ENCODE measurements at regions not wholly inside any gene's neighbourhood (a gene's known extent, or its start where the extent isn't known, plus 50 kb on each side); places are given as distances from the start of the nearest gene placed in this dataset.

- DNase-seq: no peak
Observed at GRCh38 chr4:138028923-138029322, 213.2 kb downstream of the SLC7A11 start.

DNA sequence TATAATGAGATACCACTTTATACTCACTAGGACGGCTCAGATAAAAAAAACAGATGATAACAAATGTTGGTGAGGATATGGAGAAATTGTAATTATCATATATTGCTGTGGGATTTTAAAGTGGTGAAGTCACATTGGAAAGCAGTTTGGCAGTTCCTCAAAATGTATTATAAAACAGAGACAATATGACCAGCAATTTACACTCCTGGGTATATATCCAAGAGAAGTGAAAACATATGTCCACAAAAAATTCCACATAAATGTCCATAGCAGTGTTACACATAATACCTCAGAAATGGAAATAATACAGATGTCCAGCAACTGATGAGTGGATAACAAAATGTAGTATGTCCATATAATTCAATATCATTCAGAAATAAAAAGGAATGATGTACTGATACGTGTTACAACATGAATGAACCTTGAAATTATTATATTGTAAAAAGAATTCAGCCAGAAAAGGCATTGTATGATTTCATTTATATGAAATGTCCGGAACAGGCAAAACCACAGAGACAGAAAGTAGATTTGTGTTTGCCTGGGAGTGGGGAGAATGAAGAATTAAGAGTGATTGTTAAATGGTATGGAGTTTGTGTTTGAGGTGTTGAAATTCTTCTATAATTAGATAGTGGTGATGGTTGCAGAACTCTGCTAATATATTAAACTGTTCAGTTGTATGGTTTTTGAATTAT lies 220.9 kb downstream of the SLC7A11 start:
- DNase-seq: no peak

DNA sequence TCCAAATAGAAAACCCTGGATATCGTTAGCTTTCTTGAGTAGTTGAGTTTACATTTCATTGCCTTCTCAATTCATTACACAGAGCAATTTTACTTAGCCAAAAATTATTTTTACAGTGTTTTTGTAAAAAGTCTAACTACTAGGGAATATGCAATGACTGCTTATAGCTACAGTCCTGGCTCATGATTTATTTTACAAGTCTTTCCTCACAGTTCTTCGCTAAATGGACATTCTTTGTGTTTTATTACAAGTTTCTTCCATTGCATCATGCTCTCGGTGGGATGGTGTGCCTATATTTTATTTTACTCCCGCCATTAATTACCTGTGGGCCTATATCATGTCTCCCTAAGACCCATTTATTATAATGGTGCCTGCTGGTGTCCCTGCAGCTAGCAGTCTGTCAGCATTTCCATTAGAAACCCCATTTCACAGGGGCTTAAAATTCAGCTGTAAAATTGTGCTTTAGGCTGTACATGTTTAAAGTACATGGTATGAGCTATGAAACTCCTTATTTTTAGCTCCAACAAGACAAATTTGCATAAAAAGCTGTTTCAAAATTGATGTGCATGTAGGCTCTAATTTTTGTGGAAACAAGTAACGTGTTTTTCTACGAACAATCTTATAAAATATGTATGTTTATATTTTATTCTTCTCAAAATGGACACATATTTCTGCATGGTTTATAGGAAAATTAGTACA lies 227.4 kb downstream of the SLC7A11 start:
- no peak for DNase-seq

GRCh38 chr4:138013625-138014024 lies 228.5 kb downstream of the SLC7A11 start:
- no peak for DNase-seq

- DNase-seq: no peak
Observed at GRCh38 chr4:138010639-138011038, 231.5 kb downstream of the SLC7A11 start.

DNA sequence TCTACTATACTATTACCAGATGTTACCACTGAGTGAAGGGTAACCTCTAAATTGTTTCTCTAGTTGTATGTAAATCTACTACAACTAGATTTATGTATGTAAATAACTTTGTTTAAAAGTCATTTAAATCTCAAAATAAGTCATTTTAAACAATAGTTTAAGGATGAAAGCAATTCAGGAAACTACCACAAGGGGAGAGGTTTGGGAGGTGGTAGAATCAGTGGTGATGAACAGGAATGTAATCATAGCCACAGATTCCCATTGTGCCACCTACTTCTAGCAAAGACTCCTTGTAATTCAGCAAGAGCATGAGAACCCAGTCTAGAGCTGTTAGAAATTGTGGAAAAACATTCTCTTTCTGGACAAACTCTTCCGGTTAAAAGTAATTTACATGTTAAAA lies 234.6 kb downstream of the SLC7A11 start:
- DNase-seq: no peak

DNA sequence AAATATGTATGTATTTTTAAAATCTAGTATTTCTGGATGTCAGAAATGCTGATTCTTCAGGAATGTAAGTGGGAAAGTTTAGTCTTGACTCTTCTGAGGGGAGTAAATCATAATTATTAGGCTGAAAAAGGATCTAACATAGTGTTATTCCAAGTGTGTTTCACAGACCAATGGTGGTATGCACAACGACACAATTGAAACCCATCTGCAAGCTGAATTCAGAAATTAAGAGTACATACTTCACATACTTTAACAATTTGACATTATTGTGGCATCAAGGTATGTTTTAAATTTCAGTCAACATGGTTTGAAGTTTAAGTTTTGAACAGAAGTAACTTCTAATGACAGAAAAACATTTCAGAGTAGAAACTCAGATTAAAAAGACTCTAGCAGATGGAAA lies 236.7 kb downstream of the SLC7A11 start:
- DNase-seq: no peak

- no peak for DNase-seq
Observed at GRCh38 chr4:138003248-138003647, 238.9 kb downstream of the SLC7A11 start.

DNA sequence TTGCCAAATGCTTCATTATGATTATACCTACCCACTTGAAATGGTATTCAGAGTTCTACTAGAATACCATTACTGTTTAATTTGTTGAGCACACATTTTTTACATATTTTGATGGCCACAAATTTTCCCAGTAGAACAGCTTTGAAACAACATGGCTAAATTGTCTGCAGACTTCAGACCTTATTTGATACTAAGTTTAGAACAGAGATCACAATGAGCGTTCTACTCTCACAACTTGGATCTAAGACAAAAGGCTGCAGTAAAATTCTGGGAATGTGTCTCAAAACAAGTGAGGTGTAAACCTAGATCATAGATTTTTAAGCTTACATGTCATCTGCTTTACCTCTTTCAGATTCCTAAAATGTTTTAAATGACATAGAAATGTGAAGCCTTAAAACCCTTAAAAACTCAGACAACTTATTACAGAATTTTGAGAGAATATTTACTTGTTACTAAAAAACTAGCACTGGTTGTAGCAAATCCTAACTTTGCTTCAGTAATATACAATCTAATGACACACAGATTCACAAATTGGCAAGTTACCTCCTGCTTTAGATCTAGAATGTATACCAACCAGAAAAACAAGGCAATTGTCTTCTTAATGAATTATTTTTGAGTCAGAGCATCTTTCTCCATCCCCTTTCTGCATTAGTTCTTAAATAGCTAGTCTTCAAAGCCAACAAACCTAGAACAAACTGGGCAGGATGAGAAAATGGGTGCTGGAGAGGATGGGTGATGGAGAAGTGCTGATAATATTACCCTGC lies 243.3 kb downstream of the SLC7A11 start:
- no peak for DNase-seq

- DNase-seq: no peak
Observed at GRCh38 chr4:137997496-137997895, 244.7 kb downstream of the SLC7A11 start.

GRCh38 chr4:137994853-137995252 lies 247.3 kb downstream of the SLC7A11 start:
- no peak for DNase-seq

GRCh38 chr4:137993232-137993631 lies 248.9 kb downstream of the SLC7A11 start:
- DNase-seq: no peak

- DNase-seq: no peak
Observed at GRCh38 chr4:137981277-137981676, 260.9 kb downstream of the SLC7A11 start.

DNA sequence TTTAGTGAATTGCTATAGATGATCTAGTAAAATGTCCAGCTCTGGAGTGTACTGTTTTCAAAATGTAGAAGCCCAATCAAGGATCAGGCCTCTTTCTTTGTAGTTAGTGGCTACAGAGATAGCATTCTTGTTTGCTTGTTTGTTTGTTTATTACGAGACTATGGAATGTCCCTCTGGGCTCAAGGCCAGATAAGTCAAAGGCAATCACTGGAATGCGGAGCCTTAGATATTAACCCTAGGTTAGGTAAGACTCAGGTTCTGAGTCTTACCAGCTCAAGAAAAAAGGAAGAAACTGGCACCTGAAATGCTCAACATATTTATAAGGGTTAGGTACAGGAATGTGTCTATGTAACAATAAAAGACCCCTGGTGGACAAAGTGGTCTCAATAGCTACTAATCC lies 261.5 kb downstream of the SLC7A11 start:
- no peak for DNase-seq

DNA sequence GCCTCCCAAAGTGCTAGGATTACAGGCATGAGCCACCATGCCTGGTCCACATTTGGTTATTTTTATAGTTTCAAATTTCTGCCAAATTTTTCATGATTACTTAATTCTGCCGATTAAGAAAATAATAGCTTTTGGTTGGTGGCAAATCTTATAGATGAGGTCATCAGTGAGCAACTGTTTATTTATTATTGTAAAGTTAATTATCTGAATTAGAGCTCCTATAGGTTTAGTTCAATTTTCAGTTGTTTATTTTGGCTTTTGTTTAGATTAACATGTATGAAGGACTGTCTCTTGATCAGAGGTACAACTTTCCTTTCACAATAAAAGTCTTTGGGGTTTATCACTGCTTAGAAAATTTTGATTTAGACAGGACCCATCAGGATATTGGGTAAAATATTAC lies 262.2 kb downstream of the SLC7A11 start:
- no peak for DNase-seq

GRCh38 chr4:137968956-137969678 lies 273.0 kb downstream of the SLC7A11 start:
- no peak for DNase-seq

DNA sequence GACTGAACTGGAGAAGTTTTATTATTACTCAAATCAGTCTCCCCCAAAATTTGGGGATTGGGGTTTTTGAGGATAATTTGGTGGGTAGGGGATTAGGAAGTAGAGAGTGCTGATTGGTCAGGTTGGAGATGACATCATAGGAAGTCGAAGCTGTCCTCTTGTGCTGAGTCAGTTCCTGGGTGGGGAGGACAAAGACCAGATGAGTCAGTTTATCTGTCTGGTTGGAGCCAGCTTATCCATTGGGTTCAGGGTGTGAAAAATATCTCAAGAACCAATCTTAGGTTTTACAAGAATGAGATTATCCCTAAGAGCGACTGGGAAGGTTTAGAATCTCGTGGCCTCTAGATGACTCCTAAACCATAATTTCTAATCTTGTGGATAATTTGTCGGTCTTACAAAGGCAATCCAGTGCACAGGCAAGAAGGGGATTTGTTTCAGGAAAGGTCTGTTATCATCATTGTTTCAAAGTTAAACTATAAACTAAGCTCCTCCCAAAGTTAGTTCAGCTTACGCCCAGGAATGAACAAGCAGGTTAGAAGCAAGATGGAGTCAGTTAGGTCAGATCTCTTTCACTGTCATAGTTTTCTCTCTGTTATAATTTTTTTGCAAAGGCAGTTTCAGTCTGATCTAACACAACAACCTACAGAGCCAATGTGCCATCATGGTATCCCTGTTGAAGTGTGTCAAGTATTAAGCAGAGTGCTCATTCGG lies 274.5 kb downstream of the SLC7A11 start:
- no peak for DNase-seq

- no peak for DNase-seq
Observed at GRCh38 chr4:137966504-137966903, 275.6 kb downstream of the SLC7A11 start.

- DNase-seq: no peak
Observed at GRCh38 chr4:137961051-137961438, 281.1 kb downstream of the SLC7A11 start.

DNA sequence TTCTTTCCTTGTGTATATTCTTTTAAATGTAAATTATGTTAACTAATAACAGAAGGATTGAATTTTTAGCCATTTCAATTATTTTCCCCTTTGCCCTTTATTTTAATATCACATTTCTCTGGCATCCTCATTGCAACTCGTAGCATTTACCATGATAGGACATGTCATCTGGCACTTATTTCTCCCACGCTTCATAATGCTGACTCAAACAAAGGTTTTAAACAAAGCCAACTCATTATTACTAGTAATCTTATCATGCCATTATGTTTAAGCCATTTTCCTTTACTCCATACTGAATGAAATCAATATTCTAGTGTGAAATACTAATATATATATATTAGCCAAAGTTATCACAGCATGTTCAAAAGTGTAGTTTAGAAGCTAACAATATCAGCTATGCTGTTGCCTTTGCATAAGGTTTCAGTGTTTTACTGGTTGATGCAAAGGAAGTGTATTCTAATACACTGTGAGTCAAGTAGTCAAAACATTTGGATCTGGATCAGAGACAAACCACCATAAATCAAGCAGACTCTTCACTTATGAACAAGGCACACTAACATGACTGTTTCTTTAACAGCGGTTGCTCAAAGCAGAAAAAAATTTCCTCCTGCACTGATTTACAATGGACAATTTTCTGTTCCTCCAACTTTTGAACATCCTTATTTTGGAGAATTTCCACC lies 281.6 kb downstream of the SLC7A11 start:
- DNase-seq: no peak

DNA sequence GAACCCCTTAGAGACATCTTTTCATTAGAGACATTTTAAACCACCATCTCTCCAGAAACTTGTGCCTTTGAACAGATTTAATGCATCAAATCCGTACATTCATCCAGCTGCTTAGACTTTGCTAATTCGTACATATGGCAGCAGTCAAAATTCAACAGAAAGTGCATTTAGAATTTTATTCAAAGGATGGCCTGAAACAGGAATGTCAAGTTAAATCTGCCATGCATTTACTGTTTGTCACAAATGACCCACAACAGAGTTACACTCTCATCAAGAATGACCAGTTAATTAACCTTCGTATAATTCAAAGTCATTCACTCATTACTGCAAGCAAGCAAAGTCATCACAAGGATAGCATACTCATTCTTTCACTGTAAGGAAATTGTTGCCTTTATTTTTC lies 284.3 kb downstream of the SLC7A11 start:
- no peak for DNase-seq
